ENCODE measurements at regions not wholly inside any gene's neighbourhood (a gene's known extent, or its start where the extent isn't known, plus 50 kb on each side); places are given as distances from the start of the nearest gene placed in this dataset.

DNA sequence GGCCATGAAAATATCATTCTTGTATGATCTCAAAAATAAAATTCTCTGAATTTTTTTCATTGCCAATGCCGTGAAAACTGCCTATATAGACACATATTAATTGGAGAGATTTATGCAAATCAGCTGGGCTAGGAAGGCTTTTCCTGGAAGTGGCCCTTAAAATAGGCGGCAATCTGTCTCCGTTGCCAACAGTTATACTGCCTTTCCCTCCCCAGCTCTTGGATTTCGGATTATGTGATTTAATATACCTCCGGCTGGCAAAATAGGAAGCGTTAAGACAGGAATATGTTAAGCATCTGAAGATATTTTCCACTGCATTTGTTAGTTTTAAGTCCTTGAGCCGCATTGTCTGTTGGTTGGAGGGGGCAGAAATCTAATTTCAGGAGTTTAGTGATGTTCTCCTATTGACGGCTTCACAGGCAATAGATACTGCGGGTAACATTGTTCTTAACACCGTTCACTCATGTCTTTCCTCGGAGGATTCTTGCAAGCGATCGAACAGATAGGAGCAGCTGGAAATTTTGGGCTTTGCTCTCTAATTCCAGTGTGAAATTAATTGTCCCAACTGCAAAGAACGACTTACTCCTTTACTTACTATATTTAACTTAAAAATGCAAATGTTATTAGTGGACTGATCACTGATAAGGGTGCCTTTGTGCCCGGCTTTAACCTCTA, 113.3 kb downstream of the LINC00237 start:
- DNase-seq, result no peak

DNA sequence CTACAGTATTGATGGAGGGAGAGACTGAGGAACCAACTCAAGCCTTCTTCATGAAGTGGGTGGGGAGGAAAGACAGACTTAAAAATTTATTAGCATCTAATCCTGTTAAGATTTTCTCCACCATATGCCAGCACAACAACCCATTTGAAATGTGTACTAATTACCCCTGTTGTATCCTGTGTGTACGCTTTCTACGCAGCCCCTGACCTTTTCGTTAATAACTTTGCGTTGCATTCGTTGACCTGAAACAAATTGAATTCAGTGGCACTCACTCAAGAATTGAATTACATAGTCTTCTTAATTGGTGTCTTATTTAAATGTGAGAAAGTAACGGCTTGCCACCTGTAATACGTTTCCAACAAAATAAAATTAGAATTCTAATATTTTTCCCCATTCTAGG, 113.9 kb downstream of the LINC00237 start:
- DNase-seq, result no peak

DNA sequence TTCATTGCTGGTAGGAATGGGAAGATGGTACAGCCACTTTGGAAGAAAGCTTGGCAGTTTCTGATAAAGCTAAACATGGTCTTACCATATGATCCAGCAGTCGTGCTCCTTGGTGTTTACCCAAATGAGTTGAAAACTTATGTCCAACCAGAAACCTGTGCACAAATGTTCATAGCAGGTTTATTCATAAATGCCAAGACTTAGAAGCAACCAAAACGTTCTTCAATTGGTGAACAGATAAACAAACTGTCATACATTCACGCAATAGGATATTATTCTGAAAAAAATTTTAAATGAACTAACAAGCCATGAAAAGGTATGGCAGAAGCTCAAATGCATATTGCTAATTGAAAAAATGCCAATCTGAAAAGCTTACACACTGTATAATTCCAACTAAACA, 117.1 kb downstream of the LINC00237 start:
- DNase-seq, result no peak

DNA sequence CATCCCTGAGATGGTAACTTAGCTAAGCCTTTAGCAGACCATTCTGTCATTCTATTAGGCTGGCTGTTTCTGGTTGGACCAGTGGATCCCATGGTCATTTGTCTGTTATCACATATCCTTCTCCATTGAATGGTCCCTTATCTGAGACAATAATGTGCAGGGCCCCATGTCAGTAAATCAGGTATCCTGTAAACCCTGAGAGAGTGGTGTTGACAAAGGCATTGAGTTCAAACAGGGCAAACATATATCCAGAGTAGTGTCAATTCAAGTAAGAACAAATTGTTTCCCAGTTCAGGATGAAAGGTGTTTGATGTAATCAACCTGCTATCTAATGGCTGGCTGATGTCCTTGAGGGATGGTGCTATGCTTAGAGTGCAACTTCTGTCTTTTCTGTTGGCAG, 126.2 kb downstream of the LINC00237 start:
- no peak for DNase-seq

DNA sequence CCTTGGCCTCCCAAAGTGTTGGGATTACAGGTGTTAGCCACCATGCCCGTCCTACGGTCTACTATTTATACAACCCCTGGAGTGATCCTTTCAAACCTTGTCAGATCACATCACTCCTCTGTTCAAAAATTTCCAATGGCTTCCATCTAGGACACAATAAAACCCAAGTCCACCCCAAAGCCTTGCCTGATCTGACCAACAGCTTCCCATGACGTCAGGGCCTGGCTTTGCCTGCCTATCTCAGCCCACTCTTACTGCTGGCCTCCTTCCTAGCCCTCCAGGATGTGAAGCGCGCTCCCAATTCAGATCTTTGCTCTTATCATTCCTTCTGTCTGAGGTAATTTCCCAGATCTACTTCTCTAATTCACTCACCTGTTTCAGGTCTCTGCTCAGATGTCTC, 128.4 kb downstream of the LINC00237 start:
- no peak for DNase-seq

DNA sequence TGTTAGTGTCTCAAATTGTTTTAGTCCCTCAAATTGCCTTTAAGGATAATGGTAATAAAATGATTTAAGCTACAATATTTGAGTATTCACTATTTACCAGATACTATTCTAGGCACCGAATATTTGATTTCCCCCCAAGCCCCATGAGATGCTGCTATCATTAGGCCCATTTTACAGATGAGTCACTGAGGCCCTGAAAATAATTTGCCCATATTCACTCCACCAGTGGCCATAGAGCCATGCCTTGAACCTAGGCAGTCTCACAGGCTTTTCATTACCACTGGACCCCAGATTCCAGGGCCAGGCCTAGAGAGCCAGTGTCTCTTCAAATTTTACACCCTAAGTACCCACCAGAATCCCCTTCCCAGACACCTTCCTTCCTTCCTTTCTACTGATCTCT, 133.7 kb downstream of the LINC00237 start:
- DNase-seq, result no peak

DNA sequence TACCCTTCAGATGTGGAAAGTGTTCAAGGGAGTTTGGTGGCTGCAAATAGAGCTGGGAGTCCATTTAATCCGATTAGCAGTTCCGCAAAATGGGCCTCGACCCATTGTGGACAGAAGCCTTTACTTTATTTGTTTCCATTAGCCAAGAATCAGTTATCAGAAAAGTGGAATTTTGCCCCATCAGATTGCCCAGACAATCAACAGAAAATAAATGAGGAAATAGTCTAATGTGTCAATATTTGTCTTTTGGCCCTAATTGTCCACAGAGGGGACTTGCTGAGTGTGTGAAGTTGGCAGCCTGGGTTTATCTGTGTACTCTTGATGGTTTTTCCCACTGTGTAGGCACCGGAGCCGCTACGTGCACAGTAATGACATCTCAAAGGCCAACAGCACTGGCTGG, 134.3 kb downstream of the LINC00237 start:
- DNase-seq, result no peak

DNA sequence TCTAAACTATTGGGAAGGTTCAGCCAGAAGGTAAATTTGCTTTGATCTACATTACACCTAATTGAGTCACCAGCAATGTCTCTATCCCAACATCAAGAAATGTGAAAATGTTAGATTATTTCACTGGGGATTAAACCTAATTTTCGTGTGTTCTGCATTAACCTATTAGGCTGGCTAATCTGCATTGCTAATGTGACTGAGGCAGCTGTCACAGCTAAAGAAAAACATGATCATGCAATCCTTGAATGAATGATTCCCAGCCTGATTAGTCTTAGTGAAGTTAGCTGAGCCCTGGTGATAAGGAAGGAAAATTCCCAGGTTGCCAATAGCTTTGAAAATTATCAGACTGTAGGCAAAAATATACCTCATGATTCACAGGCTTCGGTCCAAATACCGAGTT, 135.3 kb downstream of the LINC00237 start:
- no peak for DNase-seq

DNA sequence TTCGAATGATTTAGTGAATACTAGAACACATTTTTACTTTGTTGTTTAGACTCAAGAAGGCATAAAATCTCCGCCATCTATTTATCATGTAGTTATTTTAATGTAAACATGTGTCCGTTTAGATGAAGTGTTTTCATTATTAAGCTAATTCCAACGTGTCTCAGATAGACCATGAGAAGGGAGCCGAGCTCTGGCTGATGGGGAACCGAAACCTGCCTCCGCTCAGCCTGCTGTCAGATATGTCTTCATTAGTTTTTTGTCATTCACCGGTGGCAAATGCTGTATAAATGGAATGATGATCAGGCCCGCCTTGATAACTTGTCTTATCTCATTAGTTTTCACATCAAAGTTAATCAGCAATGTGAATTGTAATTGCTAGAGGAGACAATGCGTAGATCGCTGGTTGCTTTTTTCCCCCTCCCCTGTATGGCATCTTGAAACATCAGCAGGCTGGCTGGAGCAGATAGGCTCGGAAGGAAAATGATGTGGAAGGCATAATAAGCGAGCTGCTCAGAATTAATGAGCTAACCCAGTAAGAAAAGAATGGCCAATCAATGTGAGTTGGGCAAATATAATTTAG, 136.4 kb downstream of the LINC00237 start:
- DNase-seq, result no peak

DNA sequence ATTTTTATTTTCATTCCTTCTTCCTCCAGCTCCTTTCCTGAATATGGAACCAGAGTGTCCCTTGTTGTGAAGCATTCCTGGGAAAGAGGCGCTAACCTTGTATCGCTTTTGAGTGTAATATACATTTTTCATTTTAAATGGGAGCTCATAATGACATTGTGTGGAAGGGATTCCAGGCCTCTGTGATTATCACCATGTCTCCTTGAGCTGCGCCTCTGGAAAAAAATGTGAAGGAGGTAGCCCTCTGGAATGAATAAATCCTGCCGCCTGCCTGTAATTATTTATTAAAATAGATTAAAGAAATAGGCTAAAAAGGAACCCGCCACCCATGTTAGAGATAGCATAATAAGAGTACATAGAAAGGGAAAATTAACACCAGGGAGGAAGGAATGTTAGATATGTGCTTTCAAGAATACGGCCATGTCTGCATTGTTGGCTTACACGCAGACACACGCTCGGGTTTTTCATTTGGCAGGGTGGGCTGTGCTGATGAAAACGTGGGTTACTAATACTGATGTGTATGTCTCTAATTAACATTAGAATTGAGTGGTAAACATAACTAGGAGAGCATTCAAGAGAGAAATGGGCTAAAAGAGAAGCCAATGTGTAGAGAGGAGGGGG, 138.5 kb downstream of the LINC00237 start:
- DNase-seq, result no peak

DNA sequence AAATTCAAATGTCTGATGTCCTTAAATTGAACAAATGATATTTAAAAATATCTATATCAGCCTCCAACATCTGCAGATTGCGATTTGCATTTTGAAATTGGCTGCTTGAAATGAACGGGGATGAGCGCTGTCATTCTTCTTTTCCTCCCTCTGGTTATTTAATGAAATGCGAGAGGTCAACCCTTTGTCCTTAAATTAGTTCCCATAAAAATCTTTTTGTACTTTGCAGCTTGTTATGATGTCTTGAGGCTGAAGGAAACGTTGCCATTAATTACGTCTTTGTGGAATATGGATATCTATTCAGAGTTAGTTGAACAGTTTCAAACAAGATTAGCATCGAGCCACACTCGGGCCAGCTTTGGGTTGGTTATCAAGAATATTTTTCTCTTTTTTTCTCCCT, 140.0 kb downstream of the LINC00237 start:
- DNase-seq, result no peak

DNA sequence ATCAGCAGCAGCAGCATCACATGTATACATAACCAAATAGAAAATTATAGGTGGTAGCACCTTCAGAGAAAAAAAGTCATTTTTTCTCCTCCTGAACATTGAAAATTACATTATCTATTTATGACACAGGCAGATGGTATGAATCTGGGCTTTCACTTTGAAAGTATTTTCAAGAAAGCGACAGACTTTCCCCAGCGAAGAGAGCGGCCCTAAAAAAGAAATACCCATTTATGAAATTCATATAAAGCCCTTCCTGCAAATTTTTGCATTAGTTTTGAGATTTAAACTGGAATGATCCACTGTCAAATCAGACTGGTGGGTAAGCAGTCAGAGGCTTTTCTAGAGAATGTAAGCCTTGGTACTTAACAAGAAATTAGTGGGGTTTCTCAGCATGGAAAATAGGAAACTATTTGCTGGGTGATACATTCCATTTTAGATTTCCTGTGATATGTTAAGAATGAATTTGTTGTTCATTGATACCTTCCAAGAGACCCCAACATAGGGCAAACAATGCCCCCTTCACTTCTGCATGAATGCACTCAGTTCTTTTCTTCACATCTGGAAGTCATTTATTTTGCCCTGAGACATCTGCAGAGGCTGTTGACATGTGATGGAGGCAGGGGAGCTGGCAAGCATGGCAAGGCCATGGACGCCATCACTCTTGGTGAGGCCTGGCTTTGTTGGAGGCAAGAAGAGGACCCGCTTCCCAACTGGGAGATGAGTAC, 147.0 kb downstream of the LINC00237 start:
- no peak for DNase-seq

DNA sequence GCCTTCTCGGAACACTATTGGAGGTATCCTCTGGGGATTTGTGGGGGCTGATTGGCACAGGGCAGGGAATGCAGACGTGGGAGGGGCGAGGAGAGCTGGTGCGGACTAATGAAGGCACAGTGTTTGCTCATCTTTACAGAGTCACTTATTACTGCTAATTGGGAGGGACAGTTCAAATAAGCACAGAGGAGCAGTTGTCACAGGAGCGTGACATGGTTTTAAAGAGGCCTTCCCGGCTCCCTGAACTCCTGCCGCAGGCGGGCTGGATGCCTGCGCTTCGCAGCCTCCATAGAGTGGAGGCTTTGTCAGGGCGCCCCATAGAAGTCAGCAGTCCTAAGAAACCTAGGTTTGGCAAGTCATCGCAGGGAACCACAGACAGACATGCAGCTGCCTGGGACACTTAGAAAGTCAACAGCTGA, 149.6 kb downstream of the LINC00237 start:
- DNase-seq, result no peak

DNA sequence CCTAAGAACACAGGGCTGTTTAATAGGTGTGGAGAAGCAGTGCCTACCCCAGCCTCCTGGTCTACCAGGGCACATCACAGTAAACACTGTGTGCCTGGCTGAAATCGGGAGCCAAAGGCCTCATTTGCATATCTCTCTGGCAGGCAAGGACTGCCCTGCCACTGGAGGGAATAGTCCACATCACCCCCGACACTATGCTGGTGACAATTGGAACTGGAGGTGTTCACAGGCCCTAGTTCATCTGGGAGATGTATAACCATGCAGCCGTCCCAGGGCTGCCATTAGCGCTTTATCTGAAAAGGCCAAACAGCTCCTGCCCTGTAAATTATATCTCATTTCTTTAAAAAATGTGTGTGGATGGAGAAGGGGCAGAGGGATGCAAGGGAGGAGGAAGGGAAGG, 150.3 kb downstream of the LINC00237 start:
- no peak for DNase-seq

DNA sequence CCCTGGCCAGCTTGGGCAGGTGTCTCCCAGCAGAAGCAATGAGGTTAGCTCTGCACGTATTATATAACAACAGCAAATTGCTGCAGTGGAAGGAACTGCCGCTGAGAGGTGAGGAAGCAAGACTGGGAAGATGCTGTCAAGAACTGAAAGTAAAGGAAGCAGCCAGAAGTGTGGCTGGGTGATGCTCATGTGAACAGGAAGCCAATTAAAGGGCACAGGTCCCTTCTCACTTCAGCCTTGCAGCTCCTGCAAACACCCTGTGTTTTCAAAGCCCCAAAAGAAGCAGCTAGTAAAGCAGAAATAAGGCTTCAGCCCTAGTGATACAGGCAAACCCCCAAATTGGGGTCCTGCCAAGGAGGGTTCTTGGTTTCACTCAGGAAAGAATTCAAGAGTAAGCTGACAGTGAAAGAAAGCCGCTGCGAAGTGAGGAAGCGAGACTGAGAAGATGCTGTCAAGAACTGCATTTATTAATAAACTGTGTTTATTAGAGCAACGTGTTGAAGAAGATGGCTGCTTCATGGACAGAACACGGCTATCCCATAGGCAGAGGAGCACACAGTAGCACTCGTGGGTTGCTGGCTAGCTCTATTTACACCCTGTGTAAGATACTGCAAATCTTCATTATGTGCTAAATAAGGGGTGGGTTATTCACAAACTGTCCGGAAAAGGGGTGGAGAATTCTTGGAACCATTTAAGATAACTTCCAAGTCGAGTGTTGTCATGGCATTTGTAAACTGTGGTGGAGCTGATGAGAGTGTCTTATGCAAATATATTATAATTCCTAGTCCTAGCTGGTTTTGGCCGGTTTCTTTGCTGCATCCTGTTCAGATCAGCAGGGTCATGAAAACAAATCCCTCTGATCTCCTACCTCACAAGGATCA, 152.2 kb downstream of the LINC00237 start:
- no peak for DNase-seq

DNA sequence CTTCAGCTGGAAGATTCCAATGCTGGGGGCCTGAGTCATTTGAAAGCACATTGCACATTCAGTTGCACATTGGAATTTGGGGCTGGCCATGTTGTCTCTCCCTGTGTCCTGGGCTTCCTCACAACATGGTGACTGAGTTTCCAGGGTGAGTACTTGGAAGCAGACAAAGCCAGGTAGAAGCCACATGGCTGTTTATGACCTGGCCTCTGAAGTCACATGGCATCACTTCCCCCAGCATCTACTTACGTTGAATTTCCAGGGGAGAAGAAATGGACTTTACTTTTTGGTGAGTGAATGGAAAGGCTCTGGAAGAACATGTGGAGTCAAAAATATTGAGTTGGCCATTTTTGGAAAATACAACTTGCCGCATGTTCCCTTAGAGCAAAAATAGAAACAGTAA, 155.5 kb downstream of the LINC00237 start:
- DNase-seq, result no peak

DNA sequence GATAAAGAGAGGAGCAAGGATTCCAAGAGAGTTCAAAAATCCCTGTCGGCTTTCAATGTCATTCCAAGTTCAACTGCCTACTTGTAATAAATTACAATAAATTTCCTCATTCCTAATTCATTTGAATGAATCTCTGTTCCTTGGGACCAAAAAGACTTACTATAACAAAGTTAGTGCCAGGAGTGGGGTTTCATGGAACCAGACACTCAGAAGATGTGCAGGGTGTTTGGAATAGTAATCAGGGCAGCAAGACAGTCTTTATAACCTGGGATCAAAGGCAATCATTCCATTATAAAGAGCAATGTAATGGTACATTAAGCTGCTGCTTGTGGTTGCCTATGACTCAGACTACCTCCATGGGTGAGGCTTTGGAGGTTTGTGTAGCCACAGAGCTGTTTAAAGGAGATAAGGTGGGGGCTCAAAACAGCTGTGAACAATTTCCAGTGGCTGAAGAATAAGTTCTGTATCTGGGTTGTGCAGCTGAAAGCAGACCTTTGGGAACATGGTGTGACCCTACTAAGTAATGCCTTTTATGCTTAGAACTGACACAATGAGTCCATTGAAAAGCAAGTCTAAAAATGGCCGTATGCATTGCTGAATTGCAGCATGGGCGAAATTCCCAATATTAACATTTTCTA, 159.9 kb downstream of the LINC00237 start:
- DNase-seq, result no peak

DNA sequence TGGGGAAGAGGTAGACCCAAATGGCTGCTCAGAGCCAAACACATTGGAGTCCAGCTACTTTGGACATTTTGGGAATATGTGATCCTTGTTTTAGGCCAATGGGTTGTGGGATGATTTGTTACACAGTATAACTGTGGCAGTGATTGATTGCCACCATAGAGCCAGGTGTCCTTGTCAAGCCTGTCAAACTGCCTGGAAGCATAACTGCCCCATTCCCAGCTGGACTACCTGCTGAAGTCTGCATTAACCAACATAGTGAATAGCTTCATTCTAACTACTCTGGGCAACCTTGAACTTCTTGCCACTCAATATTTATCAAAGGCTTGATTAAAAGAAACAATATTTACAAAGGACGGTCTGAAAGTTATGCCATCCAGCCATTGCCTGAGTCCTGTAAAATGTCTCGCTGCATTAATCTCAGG, 164.7 kb downstream of the LINC00237 start:
- no peak for DNase-seq

DNA sequence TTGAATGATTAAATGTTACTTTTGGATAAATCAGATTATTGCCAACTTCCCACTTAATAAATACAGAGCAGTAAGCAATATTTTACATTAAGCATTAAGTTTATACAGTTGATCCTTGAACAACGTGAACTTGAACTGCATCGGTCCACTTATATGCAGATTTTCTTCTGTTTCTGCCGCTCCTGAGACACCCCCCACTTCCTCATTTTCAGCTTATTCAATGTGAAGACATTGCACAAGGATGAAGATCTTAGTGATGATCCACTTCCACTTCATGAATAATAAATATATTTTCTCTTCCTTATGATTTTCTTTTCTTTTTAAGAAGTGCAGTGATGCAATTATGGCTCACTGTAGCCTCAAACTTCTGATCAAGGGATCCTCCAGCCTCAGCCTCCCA, 167.2 kb downstream of the LINC00237 start:
- DNase-seq, result no peak

DNA sequence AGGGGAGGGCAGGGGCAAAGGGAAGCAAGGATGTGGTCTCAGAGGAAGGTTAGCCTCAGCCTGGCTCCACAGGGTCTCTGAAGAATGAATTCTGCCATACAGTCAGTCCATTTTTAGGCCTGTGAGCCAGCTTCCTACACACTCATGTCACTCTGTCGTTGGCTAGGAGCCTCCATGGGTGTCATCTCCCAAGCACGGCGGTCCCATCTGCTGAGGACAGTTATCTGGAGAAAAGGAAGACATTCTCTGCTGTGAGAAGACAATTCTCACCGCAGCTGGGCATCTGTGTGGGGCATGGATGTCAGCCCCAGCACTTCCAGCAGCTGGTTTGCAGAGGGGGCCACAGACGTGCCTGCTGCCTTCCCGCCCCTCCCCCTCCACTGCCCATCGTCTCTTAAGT, 167.6 kb downstream of the LINC00237 start:
- no peak for DNase-seq

DNA sequence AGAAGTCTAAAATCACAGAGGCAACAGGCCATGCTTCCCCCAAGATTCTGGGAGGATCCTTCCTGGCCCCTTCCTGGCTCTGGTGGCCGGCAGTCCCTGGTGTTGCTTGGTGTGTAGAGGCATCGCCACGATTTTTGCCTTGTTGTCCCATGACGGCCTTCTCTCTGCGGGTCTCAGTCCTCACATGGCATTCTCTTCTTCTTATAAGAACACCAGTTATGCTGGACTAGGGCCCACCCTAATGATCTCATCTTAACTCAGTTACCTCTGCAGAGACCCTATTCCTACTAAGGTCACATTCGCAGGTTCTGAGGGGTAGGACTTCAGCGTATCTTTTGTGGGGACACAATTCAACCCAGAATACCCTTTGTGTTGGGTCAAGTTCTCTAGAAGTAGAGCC, 168.0 kb downstream of the LINC00237 start:
- no peak for DNase-seq

DNA sequence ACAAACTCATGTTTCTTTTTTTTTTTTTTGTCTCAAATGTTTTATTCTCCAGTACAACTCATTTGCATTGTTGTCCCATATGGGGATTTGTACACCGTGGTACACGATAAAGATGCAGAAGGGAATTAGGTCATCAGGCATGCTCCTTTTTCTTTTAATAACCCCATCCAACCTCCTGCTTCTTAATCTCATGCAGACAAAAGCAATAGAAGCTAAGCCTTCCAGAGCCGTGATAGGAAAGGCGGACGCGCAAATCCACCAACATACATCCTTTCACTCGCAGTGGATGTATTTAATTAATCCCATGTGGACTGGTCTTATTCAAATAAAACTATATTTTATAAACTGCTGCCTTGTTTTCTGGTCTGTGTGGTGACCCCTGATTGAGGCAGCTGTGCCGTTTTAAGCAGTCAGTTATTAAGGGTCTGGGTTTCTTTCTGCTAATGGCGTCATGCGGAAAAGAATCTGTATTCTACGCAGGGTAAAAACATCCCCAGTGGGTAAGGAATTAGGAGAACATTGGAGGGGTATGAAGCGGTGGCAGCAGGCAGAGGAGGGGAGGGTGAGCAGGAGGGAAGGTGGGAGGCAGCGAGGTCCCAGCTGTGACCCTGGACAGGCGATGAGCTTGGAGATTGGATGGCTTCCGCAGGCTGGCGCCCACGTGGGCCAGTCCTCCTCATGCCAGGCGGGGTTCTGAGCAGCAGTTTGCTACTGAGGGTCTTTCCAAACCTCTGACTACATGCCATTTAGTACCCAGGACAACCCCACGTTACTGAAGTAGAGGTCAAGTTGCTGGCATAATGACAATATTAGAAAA, 172.8 kb downstream of the LINC00237 start:
- no peak for DNase-seq
